ENCODE measurements at regions not wholly inside any gene's neighbourhood (a gene's known extent, or its start where the extent isn't known, plus 50 kb on each side); places are given as distances from the start of the nearest gene placed in this dataset.

DNA sequence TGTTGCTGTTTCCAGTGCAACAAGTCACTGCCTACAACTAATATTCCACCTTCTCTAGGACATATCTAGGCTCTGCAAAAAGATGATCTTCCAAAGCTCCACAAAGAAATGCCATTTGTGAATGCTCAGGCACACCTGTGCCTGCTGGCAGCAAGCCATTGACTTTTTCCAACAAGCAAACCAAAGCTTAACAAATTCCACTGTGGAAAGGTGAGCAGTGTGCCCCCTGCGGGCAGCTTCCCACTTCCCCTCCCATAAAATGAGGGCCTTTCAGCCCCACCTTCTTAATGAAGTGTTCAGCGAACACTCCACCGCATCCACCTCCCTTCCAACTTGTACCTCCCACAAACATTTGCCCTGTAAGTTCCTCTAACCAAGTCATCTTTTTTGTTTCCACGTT lies 157.5 kb upstream of the SLC24A5 start:
- Histone ChIP-seq H3K9me3 (ENCODE audit: control insufficient read depth, insufficient read depth, low read depth, low read length) (no peaks in the 10 kb centered on the region), H3K36me3 (ENCODE audit: control insufficient read depth, insufficient read depth, low read length) (no peaks in the 10 kb centered on the region), H3K4me3 (ENCODE audit: low read depth in 2 of 2, low read length in 2 of 2) (no peak overlapping the region), H3K4me1 (ENCODE audit: control insufficient read depth, insufficient read depth, low read length) (no peaks in the 10 kb centered on the region), H3K27ac (ENCODE audit: low read length) (no peak overlapping the region), H3K27me3 (ENCODE audit: control insufficient read depth, insufficient read depth, low read length) (no peaks in the 10 kb centered on the region)
- CTCF ChIA-PET = no interaction called here
- no TSS peak for BruUV-seq (replicated peaks)
- intact Hi-C loops (cut with micrococcal nuclease; ENCODE audit: unreplicated experiment) = no loop called here
- no peak for ATAC-seq
- POLR2A ChIA-PET = no interaction called here
- no peak for DNase-seq (ENCODE audit: low read depth, low spot score)
- in situ Hi-C loops (cut with HindIII; ENCODE audit: low pct_unique_long_range_greater_than_20kb, low sequenced_read_pairs) = no loop called here
- TF ChIP-seq, protein P1, sequence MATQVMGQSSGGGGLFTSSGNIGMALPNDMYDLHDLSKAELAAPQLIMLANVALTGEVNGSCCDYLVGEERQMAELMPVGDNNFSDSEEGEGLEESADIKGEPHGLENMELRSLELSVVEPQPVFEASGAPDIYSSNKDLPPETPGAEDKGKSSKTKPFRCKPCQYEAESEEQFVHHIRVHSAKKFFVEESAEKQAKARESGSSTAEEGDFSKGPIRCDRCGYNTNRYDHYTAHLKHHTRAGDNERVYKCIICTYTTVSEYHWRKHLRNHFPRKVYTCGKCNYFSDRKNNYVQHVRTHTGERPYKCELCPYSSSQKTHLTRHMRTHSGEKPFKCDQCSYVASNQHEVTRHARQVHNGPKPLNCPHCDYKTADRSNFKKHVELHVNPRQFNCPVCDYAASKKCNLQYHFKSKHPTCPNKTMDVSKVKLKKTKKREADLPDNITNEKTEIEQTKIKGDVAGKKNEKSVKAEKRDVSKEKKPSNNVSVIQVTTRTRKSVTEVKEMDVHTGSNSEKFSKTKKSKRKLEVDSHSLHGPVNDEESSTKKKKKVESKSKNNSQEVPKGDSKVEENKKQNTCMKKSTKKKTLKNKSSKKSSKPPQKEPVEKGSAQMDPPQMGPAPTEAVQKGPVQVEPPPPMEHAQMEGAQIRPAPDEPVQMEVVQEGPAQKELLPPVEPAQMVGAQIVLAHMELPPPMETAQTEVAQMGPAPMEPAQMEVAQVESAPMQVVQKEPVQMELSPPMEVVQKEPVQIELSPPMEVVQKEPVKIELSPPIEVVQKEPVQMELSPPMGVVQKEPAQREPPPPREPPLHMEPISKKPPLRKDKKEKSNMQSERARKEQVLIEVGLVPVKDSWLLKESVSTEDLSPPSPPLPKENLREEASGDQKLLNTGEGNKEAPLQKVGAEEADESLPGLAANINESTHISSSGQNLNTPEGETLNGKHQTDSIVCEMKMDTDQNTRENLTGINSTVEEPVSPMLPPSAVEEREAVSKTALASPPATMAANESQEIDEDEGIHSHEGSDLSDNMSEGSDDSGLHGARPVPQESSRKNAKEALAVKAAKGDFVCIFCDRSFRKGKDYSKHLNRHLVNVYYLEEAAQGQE (IDR thresholded peaks at IDR 0.05; ENCODE audit: insufficient read depth in 1 of 2, low read depth in 2 of 2, low read length in 1 of 2) = no peak
- TF ChIP-seq, protein P2, sequence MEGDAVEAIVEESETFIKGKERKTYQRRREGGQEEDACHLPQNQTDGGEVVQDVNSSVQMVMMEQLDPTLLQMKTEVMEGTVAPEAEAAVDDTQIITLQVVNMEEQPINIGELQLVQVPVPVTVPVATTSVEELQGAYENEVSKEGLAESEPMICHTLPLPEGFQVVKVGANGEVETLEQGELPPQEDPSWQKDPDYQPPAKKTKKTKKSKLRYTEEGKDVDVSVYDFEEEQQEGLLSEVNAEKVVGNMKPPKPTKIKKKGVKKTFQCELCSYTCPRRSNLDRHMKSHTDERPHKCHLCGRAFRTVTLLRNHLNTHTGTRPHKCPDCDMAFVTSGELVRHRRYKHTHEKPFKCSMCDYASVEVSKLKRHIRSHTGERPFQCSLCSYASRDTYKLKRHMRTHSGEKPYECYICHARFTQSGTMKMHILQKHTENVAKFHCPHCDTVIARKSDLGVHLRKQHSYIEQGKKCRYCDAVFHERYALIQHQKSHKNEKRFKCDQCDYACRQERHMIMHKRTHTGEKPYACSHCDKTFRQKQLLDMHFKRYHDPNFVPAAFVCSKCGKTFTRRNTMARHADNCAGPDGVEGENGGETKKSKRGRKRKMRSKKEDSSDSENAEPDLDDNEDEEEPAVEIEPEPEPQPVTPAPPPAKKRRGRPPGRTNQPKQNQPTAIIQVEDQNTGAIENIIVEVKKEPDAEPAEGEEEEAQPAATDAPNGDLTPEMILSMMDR (IDR thresholded peaks at IDR 0.05) = no peak
- TF ChIP-seq SIN3A (IDR thresholded peaks at IDR 0.05; ENCODE audit: borderline replicate concordance, insufficient read depth, low read depth, low read length) = no peak

DNA sequence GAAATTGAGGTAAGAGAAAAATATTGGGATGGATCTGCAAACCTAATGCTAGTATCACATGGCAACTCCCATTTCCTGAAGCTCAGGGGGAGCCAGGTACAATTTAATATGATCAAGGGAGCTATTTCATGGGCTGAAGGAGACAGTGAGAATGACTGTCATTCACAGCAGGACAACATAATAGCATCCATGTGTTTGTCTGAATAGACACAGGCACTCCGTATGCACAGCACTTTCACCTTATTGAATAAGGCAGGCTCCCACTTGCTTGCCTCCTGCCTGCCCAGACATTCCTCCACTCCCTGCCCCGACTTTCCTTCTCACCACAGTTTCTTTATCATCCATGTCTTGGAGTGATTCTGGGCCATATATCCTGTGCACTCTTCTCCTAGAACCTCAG lies 156.6 kb upstream of the SLC24A5 start:
- BruUV-seq (replicated peaks) = no TSS peak
- ChIA-PET CTCF (no interaction called here), POLR2A (no interaction called here)
- intact Hi-C loops (cut with micrococcal nuclease; ENCODE audit: unreplicated experiment) (no loop called here), in situ Hi-C loops (cut with HindIII; ENCODE audit: low pct_unique_long_range_greater_than_20kb, low sequenced_read_pairs) (no loop called here)
- no peak for ATAC-seq
- Histone ChIP-seq H3K36me3 (ENCODE audit: control insufficient read depth, insufficient read depth, low read length) (no peaks in the 10 kb centered on the region), H3K9me3 (ENCODE audit: control insufficient read depth, insufficient read depth, low read depth, low read length) (no peaks in the 10 kb centered on the region), H3K4me1 (ENCODE audit: control insufficient read depth, insufficient read depth, low read length) (no peaks in the 10 kb centered on the region), H3K4me3 (ENCODE audit: low read depth in 2 of 2, low read length in 2 of 2) (no peak overlapping the region), H3K27me3 (ENCODE audit: control insufficient read depth, insufficient read depth, low read length) (no peaks in the 10 kb centered on the region), H3K27ac (ENCODE audit: low read length) (no peak overlapping the region)
- TF ChIP-seq, protein P2 (IDR thresholded peaks at IDR 0.05) = no peak
- TF ChIP-seq, protein P1 (IDR thresholded peaks at IDR 0.05; ENCODE audit: insufficient read depth in 1 of 2, low read depth in 2 of 2, low read length in 1 of 2) = no peak
- TF ChIP-seq SIN3A (IDR thresholded peaks at IDR 0.05; ENCODE audit: borderline replicate concordance, insufficient read depth, low read depth, low read length) = no peak
- TF ChIP-seq POLR2AphosphoS5 (IDR thresholded peaks at IDR 0.05; ENCODE audit: low read depth, low read length) = no peak
- TF ChIP-seq TCF7L2 (IDR thresholded peaks at IDR 0.05; ENCODE audit: low read depth, low read length) = no peak
- no peak for DNase-seq (ENCODE audit: low read depth, low spot score)
